H1 (cell line): ENCODE measurements at regions not wholly inside any gene's neighbourhood (a gene's known extent, or its start where the extent isn't known, plus 50 kb on each side); places are given as distances from the start of the nearest gene placed in this dataset.

Source experiments
- CTCF ChIA-PET: fragments of 300-600 bp; sonication (Branson Sonifier 250); formaldehyde crosslinking; loops from one replicate; lab custom pipeline; 2021; ENCODE audit not compliant: partially characterized antibody; lab: Charles Lee
- POLR2A ChIA-PET: fragments of 300-600 bp; sonication (Branson Sonifier 250); formaldehyde crosslinking; loops from one replicate; lab custom pipeline; 2021; ENCODE audit warnings: inconsistent platforms; ENCODE audit not compliant: partially characterized antibody; lab: Charles Lee
- DNase-seq, 2 experiments: peaks; one replicate each; pipeline versions ENCODE4 v3.0.0 to v3.0.0-alpha.2; 2010 to 2022; ENCODE audit warnings: low spot score in 2 of 2, low read depth in 1 of 2, mixed read lengths in 1 of 2
- FAIRE-seq: peaks from 2 replicates; lab custom pipeline; 2011; peaks lifted over from hg19 to GRCh38; lab: Jason Lieb, UNC
- H2AFZ ChIP-seq: 2 replicates; pipeline ENCODE4 v1.8.1; 2012; ENCODE audit warnings: low read length, inconsistent platforms
- H2AK5ac ChIP-seq: 2 replicates; pipeline ENCODE4 v1.6.1; 2013; ENCODE audit warnings: low read depth, low read length
- H2BK120ac ChIP-seq: replicated peaks from 2 replicates; pipeline ENCODE3; 2013; ENCODE audit warnings: low read depth, low read length, inconsistent platforms
- H2BK12ac ChIP-seq: 2 replicates; pipeline ENCODE4 v1.6.1; 2013; ENCODE audit warnings: low read depth, low read length
- H2BK15ac ChIP-seq: 2 replicates; pipeline ENCODE4 v1.6.1; 2013; ENCODE audit warnings: low read length
- H2BK20ac ChIP-seq: 2 replicates; pipeline ENCODE4 v1.6.1; 2013; ENCODE audit warnings: low read length
- H2BK5ac ChIP-seq: 2 replicates; pipeline ENCODE4 v1.6.1; 2013; ENCODE audit warnings: low read depth, low read length
- H3K14ac ChIP-seq: 2 replicates; pipeline ENCODE4 v1.6.1; 2013; ENCODE audit warnings: inconsistent platforms; ENCODE audit not compliant: insufficient read length
- H3K18ac ChIP-seq: 2 replicates; pipeline ENCODE4 v1.6.1; 2013; ENCODE audit warnings: low read length; ENCODE audit errors: extremely low read depth
- H3K23ac ChIP-seq: 2 replicates; pipeline ENCODE4 v1.6.1; 2013; ENCODE audit warnings: inconsistent platforms; ENCODE audit not compliant: insufficient read length
- H3K23me2 ChIP-seq: 2 replicates; pipeline ENCODE4 v1.6.1; 2013; ENCODE audit warnings: low read depth, low read length
- H3K27ac ChIP-seq: 2 replicates; pipeline ENCODE4 v1.6.1; 2011; ENCODE audit warnings: low read depth, low read length, inconsistent platforms
- H3K27me3 ChIP-seq, 4 experiments: replicated peaks in 1 of 4; 1 replicate in 1 of 4; 2 replicates in 3 of 4; pipeline versions ENCODE4 v1.6.1 to v1.8.1; 2011 to 2013; ENCODE audit warnings: low read length in 3 of 4, mild to moderate bottlenecking in 3 of 4, inconsistent platforms in 2 of 4, mixed read lengths in 2 of 4, moderate library complexity in 1 of 4; ENCODE audit not compliant: control insufficient read depth in 3 of 4, insufficient read depth in 3 of 4; ENCODE audit errors: extremely low read depth in 1 of 4
- H3K36me3 ChIP-seq, 4 experiments: 2 replicates each; pipeline versions ENCODE4 v1.6.1 to v1.8.1; 2011 to 2013; ENCODE audit warnings: mild to moderate bottlenecking in 4 of 4, low read length in 3 of 4, moderate library complexity in 2 of 4, control low read depth in 1 of 4, inconsistent platforms in 1 of 4; ENCODE audit not compliant: insufficient read depth in 4 of 4, control insufficient read depth in 2 of 4
- H3K4ac ChIP-seq: replicated peaks from 2 replicates; pipeline ENCODE3; 2013; ENCODE audit warnings: low read length, low read depth, mixed read lengths, inconsistent platforms; ENCODE audit not compliant: insufficient read length
- H3K4me1 ChIP-seq, 4 experiments: replicated peaks in 1 of 4; 1 replicate in 1 of 4; 2 replicates in 3 of 4; pipeline versions ENCODE4 v1.6.1 to v1.8.1; 2011 to 2013; ENCODE audit warnings: low read length in 3 of 4, inconsistent platforms in 2 of 4, mixed read lengths in 1 of 4; ENCODE audit not compliant: insufficient read depth in 4 of 4, control insufficient read depth in 3 of 4
- H3K4me2 ChIP-seq, 2 experiments: 2 replicates each; pipeline versions ENCODE4 v1.6.1 to v1.8.1; 2011 to 2013; ENCODE audit warnings: low read depth in 2 of 2, low read length in 2 of 2, control low read depth in 1 of 2, inconsistent platforms in 1 of 2, mild to moderate bottlenecking in 1 of 2; ENCODE audit not compliant: insufficient read depth in 1 of 2
- H3K4me3 ChIP-seq, 4 experiments: fragments of 200-600, 300-600 bp in 1 of 4; sonication (generic), shearing (Covaris generic), sonication (Bioruptor Twin) in 1 of 4; 2 replicates each; pipeline versions ENCODE4 v1.5.1 to v1.8.1; 2011 to 2016; ENCODE audit warnings: low read length in 4 of 4, low read depth in 3 of 4, control low read depth in 2 of 4, inconsistent platforms in 2 of 4, mild to moderate bottlenecking in 2 of 4, mixed read lengths in 1 of 4, moderate library complexity in 1 of 4; ENCODE audit not compliant: insufficient read depth in 2 of 4; ENCODE audit errors: extremely low read depth in 1 of 4
- H3K56ac ChIP-seq: replicated peaks from 2 replicates; pipeline ENCODE3; 2013; ENCODE audit warnings: low read depth, mild to moderate bottlenecking, mixed read lengths, low read length, inconsistent platforms; ENCODE audit not compliant: insufficient read length
- H3K79me1 ChIP-seq: 2 replicates; pipeline ENCODE4 v1.6.1; 2013; ENCODE audit warnings: low read depth, low read length, control low read depth
- H3K79me2 ChIP-seq, 2 experiments: 2 replicates each; pipeline versions ENCODE4 v1.6.1 to v1.8.1; 2012 to 2013; ENCODE audit warnings: low read length in 2 of 2, mild to moderate bottlenecking in 2 of 2, inconsistent platforms in 1 of 2; ENCODE audit not compliant: insufficient read depth in 2 of 2, control insufficient read depth in 1 of 2
- H3K9ac ChIP-seq, 4 experiments: replicated peaks in 1 of 4; 1 replicate in 1 of 4; 2 replicates in 3 of 4; pipeline versions ENCODE4 v1.6.1 to v1.8.1; 2011 to 2013; ENCODE audit warnings: low read depth in 3 of 4, low read length in 3 of 4, control low read depth in 2 of 4, mild to moderate bottlenecking in 2 of 4, moderate library complexity in 2 of 4, inconsistent platforms in 1 of 4; ENCODE audit errors: extremely low read depth in 1 of 4
- H3K9me3 ChIP-seq, 2 experiments: 2 replicates each; pipeline versions ENCODE4 v1.6.1 to v1.8.1; 2012 to 2013; ENCODE audit warnings: mild to moderate bottlenecking in 2 of 2, moderate library complexity in 2 of 2, control low read depth in 1 of 2, inconsistent platforms in 1 of 2, low read depth in 1 of 2, low read length in 1 of 2, mixed read lengths in 1 of 2; ENCODE audit not compliant: insufficient read depth in 2 of 2
- H4K20me1 ChIP-seq, 2 experiments: replicated peaks in 1 of 2; 2 replicates each; pipeline versions ENCODE3 to v1.8.1; 2011 to 2013; ENCODE audit warnings: inconsistent platforms in 2 of 2, low read length in 2 of 2, mild to moderate bottlenecking in 1 of 2; ENCODE audit not compliant: insufficient read depth in 2 of 2, control insufficient read depth in 1 of 2
- H4K5ac ChIP-seq: 2 replicates; pipeline ENCODE4 v1.6.1; 2013; ENCODE audit warnings: low read length, low read depth, mixed read lengths, inconsistent platforms; ENCODE audit not compliant: insufficient read length
- H4K8ac ChIP-seq: 2 replicates; pipeline ENCODE4 v1.8.0; 2013; ENCODE audit warnings: mild to moderate bottlenecking, moderate library complexity, low read length, inconsistent platforms; ENCODE audit not compliant: insufficient read depth; ENCODE audit errors: extremely low read depth
- H4K91ac ChIP-seq: replicated peaks from 2 replicates; pipeline ENCODE3; 2013; ENCODE audit warnings: low read length, mixed read lengths, inconsistent platforms; ENCODE audit not compliant: insufficient read length
- ASH2L ChIP-seq: fragments of 200-600, 300-600 bp; sonication (generic); IDR thresholded peaks from one replicate; pipeline ENCODE4 v1.7.1; 2017; ENCODE audit warnings: low read length
- CEBPB ChIP-seq: IDR thresholded peaks from 2 replicates; pipeline ENCODE4 v1.6.1; 2012; ENCODE audit warnings: low read depth, low read length
- EP300 ChIP-seq, 2 experiments: IDR thresholded peaks; 1 replicate in 1 of 2; 2 replicates in 1 of 2; pipeline ENCODE4 v1.6.1; 2011 to 2012; ENCODE audit warnings: low read depth in 2 of 2, low read length in 2 of 2, mild to moderate bottlenecking in 2 of 2, borderline replicate concordance in 1 of 2, inconsistent platforms in 1 of 2, moderate library complexity in 1 of 2
- EZH2 ChIP-seq: fragments of 200-600 bp; sonication (generic); IDR thresholded peaks from 2 replicates; pipeline ENCODE4 v1.7.1; 2012; ENCODE audit warnings: low read depth, mild to moderate bottlenecking, moderate library complexity, low read length, inconsistent platforms; ENCODE audit not compliant: severe bottlenecking
- KDM1A ChIP-seq: fragments of 200-600, 300-600 bp; sonication (generic); IDR thresholded peaks from 2 replicates; pipeline ENCODE4 v1.7.1; 2016; ENCODE audit warnings: mild to moderate bottlenecking, low read length, borderline replicate concordance
- KDM4A ChIP-seq: IDR thresholded peaks from one replicate; pipeline ENCODE4 v1.7.1; 2012; ENCODE audit warnings: low read depth, mild to moderate bottlenecking, moderate library complexity, low read length, inconsistent platforms; ENCODE audit not compliant: severe bottlenecking
- KDM5A ChIP-seq: fragments of 200-600 bp; IDR thresholded peaks from 2 replicates; pipeline ENCODE4 v1.7.1; 2012; ENCODE audit warnings: mild to moderate bottlenecking, low read length, inconsistent platforms, mixed read lengths
- MAFK ChIP-seq: IDR thresholded peaks from 2 replicates; pipeline ENCODE4 v1.6.1; 2012; ENCODE audit warnings: low read depth, mild to moderate bottlenecking, improper control_type of control experiment, low read length
- POLR2A ChIP-seq, 2 experiments: IDR thresholded peaks; 1 replicate in 1 of 2; 2 replicates in 1 of 2; pipeline ENCODE4 v1.6.1; 2011; ENCODE audit warnings: low read depth in 2 of 2, low read length in 2 of 2, mild to moderate bottlenecking in 2 of 2; ENCODE audit errors: control extremely low read depth in 1 of 2
- SAP30 ChIP-seq: fragments of 300-600 bp; sonication (generic); IDR thresholded peaks from 2 replicates; pipeline ENCODE4 v1.7.1; 2012; ENCODE audit warnings: low read length, moderate library complexity, mild to moderate bottlenecking, inconsistent platforms; ENCODE audit not compliant: insufficient read depth, insufficient replicate concordance
- SIRT6 ChIP-seq: IDR thresholded peaks from one replicate; pipeline ENCODE4 v1.7.1; 2012; ENCODE audit warnings: low read length, inconsistent platforms
- SP4 ChIP-seq: IDR thresholded peaks from 2 replicates; pipeline ENCODE4 v1.6.1; 2012; ENCODE audit warnings: low read length, inconsistent platforms
- ZNF274 ChIP-seq: IDR thresholded peaks from 2 replicates; pipeline ENCODE4 v1.7.0; 2012; ENCODE audit warnings: low read length, borderline replicate concordance; ENCODE audit errors: extremely low read depth
- WGBS, 2 experiments: shearing (Covaris generic) in 1 of 2; methylation state at CpG; one replicate each; pipeline versions ENCODE4 v1.1.6 to v1.1.7; 2013 to 2015; ENCODE audit warnings: low lambda C conversion rate in 2 of 2, mixed read lengths in 2 of 2, inconsistent platforms in 1 of 2, low coverage in 1 of 2, missing lambda C conversion rate in 1 of 2; ENCODE audit not compliant: insufficient replicate concordance in 2 of 2, insufficient coverage in 1 of 2, insufficient read length in 1 of 2; ENCODE audit errors: extremely low coverage in 1 of 2, missing lambda C conversion rate in 1 of 2; 5-methylcytosine and 5-hydroxymethylcytosine counted together

GRCh38 chr2:128670066-128670465, 351.4 kb upstream of the HS6ST1 start:
- Histone ChIP-seq H2AFZ (no peak overlapping the region), H2AK5ac (no peak overlapping the region), H3K36me3 (no peaks in the 10 kb centered on the region; a peak in 1 of 8 replicates), H3K4me1 (no peaks in the 10 kb centered on the region), H2BK20ac (no peak overlapping the region), H2BK15ac (no peak overlapping the region), H4K8ac (no peak overlapping the region), H2BK12ac (no peak overlapping the region), H4K20me1 (no peaks in the 10 kb centered on the region), H3K79me2 (no peaks in the 10 kb centered on the region), H3K23ac (no peak overlapping the region), H3K79me1 (no peaks in the 10 kb centered on the region), H2BK120ac (no peak overlapping the region), H2BK5ac (no peak overlapping the region), H3K56ac (no peak overlapping the region), H3K4me2 (no peak overlapping the region), H3K9ac (no peak overlapping the region), H3K18ac (no peak overlapping the region), H3K27me3 (no peaks in the 10 kb centered on the region), H3K14ac (no peak overlapping the region), H3K4me3 (no peak overlapping the region), H4K91ac (no peak overlapping the region), H3K27ac (no peak overlapping the region), H3K9me3 (peaks cover 0 to 7% of the 10 kb centered on the region in 2 experiments; a peak in 1 of 4 replicates), H3K4ac (no peak overlapping the region), H3K23me2 (no peaks in the 10 kb centered on the region), H4K5ac (no peak overlapping the region)
- TF ChIP-seq POLR2A (IDR thresholded peaks at IDR 0.05; ENCODE audit: control extremely low read depth in 1 of 2, low read depth in 2 of 2, low read length in 2 of 2) = no peak
- no peak for TF ChIP-seq KDM1A
- no peak for TF ChIP-seq SIRT6
- no peak for TF ChIP-seq EZH2
- TF ChIP-seq ZNF274 = no peak
- no peak for TF ChIP-seq ASH2L
- no peak for TF ChIP-seq KDM5A
- no peak for TF ChIP-seq SAP30
- no peak for TF ChIP-seq CEBPB
- TF ChIP-seq EP300 (IDR thresholded peaks at IDR 0.05; ENCODE audit: borderline replicate concordance in 1 of 2, low read depth in 2 of 2, low read length in 2 of 2) = no peak
- TF ChIP-seq MAFK = no peak
- no peak for TF ChIP-seq SP4
- TF ChIP-seq KDM4A = no peak
- FAIRE-seq = no peak
- WGBS, 2 experiments = 93% methylated on average over 1 of the region's 1 CpG; no CpG with 5 or more reads in 1 of the 2 experiments
- CTCF ChIA-PET = interaction anchor here (0.7 to 1.0 kb wide), 3 partner anchors 11 to 25 kb away, joined by 3 read pairs; no protein-coding TSS in a partner anchor
- POLR2A ChIA-PET = interaction anchor here (0.8 kb wide), 1 partner anchor 31 kb away, joined by 3 read pairs; no protein-coding TSS in a partner anchor
- no peak for DNase-seq
